Stimulated activated CD4-positive, alpha-beta T cell treated with anti-CD3 and anti-CD28 coated beads, Interleukin-4, amount 100 ng/mL, for 1 hour (primary cell): ENCODE measurements at regions not wholly inside any gene's neighbourhood (a gene's known extent, or its start where the extent isn't known, plus 50 kb on each side); places are given as distances from the start of the nearest gene placed in this dataset.

Experiments used
- DNase-seq: peaks from one replicate; pipeline ENCODE4 v3.0.0-alpha.2; 2020

DNA sequence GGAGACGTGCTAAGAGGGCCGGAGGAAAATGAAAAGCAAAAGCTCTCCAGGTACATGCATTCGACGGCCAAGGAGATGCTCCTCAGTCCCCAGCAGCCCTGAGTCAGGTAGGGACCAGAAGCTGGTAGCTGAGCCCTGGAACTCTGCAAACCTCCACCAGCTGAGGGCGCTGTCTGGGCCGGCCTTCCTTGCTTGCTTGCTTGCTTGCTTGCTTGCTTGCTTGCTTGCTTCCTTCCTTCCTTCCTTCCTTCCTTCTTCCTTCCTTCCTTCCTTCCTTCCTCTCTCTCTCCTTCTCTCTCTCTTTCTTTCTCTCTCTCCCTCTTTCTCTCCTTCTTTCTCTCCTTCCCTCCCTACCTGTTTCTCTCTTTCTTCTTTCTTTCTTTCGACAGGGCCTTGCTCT lies 94.6 kb upstream of the RASGRF1 start:
- peak; percentile 24 for DNase-seq

DNA sequence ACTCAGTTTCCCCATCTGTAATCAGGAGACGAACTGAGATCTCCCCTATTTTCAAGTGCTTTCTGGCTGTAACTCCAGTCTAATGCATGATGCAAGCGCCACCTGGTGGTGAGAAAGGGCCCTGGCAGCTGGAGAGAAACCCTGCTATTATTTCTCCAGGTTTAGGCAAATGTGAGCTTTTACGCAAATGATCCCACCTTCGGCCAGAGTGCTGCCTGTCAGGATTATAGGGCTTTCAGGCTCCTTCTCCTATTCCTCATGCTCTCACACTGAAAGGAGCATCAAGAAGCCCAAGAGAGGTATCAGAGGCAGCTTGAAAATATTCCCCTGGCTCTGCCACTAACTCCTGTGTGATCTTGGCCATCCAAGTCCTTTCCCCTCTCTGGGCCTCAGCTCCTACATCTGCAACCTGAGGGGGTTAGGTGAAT lies 93.9 kb upstream of the RASGRF1 start:
- peak; percentile 68 for DNase-seq

DNA sequence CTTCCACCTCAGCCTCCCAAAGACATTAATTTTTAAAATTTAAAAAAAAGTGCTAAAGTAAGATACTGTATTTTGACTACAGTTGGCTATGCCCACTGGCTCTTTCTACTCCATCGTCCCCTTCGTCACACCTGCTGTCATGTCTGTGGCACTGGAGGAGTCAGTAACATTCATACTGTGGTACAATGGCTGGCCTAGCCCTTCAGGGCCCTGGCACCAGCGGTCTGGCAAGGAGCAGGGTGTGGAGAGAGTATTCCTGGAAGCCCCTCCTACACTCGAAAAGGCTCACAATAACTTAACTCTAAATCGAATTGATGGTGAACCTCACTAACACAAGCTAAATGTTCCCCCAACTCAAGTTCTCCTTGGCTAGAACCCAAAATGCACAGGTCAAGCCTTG lies 89.7 kb upstream of the RASGRF1 start:
- DNase-seq, result no peak

DNA sequence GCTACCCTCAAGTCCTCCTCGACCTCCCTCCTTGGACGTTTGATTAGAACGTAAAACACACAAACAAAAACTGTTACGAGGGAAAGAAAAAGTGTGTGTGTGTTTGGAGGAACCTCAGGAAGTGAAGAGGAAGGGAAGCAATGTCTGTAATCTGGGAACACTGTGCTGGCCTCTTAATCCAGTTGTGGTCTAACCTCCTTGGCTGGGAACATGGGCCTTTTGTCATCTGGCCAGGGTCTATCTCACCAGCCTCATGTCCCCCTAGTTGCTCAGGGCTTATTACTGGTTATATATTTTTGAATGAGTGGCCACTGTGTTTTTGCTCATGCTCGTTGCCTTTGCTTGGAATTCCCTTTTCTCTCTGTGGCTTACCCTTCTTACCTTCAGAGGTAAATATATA lies 89.0 kb upstream of the RASGRF1 start:
- DNase-seq, result no peak

DNA sequence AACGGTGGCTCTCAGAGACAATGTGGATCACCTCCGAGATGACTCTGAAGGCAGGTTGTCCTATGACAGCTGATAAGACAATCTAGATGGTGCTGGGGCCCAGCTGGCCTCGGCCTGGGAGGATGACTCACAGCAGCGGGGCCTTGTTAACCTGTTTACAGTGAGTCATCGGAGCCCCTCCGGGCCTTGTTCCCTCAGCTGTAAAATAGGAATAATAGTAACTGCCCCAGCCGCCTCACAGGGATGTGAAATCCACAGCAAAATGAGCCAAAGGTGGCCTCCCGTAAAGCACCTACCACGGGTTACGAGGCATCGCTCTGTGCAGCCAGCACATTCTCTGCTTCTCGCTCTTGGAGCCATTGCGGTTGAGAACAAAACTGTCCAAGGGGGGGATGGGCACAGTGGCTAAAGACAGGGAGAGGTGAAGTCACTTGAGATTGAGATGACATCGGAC lies 88.6 kb upstream of the RASGRF1 start:
- no peak for DNase-seq

DNA sequence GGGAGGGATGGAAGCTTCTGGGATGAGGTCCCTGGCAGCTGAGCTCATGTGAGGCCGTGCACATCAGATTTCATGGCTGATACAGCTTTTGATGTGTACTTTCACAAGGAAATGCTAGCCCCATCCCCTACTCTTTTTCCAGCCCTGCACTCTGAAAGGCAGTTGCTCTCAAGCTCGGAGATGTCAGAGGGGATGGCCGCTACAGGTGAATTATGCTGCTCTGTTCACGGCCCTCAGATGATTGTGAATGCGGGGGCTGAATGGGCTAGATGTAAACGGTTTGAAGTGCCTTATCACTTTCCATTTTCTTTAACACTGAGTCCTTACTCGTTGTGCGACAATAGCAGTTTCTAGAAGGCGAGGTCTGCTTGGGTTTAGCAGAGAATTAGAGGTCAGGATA lies 88.0 kb upstream of the RASGRF1 start:
- no peak for DNase-seq

DNA sequence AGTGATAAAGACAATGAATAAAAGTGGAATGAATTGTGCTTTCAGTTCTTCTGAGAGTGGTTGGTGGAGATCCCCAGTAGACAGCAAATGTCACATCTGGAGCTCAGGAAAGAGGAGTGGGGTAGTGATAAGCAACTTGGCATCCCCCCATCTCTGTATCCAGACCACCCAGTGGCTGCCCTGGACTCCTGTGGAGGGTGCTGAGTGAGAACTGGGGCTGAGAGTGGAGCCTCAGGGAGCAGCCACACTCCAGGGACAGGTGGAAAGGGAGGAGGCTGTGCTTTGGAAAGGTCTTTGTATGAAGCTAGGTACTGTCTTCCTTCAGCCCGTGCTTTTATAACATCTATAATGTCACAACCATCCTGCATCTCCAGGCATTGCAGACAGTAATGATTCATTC lies 85.6 kb upstream of the RASGRF1 start:
- no peak for DNase-seq

DNA sequence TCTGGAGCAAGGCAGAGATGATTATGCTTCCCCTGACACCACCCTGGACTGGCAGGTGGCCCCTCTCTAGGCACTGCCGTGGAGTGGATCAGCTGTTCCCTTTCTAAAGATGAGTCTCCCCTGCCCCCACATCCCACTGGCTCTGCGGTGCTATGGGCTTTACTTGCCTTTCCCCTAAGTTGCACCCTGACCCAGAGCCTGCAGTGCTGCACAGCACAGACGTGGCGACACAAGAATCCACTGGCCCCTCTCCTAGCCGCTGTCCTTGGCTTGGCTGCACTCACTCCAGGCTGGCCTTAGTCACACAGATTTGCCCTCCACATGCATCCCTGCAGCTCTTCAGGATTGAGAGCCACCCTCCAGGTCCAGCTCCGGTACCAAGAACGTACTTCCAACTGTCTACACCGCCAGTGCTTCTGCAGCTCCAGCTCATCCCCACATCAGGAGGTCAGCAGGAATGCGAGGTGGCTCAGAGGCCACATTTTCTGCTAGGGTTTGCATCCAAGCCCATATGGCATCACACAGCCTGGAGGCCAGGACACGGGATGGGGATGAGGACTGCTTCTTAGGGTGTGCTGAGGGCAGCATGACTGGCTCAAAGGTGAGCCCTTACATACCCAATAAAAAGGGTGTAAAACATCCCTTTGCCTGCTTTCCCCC lies 82.4 kb upstream of the RASGRF1 start:
- no peak for DNase-seq

DNA sequence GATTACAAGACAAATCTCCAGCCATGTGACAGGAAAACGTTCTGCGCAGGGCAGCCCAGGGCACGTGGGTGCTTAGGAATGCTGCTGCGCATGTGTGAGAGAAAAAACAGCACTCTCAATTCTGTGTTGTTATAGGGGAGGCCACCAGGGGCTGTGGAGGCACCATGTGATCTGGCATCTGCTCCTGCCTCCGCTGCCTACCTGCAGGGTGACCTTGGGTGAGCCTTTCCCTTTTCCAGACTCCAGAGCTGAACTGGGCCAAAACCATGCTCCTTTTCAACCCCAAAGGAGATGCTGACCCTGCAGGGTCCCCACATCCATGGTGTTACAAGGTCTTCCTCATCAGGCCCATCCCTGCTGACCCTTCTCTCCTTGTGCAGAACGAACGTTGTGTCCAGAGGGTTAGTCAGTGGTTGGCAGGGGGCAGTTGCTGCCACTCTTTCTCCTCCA lies 81.5 kb upstream of the RASGRF1 start:
- no peak for DNase-seq

DNA sequence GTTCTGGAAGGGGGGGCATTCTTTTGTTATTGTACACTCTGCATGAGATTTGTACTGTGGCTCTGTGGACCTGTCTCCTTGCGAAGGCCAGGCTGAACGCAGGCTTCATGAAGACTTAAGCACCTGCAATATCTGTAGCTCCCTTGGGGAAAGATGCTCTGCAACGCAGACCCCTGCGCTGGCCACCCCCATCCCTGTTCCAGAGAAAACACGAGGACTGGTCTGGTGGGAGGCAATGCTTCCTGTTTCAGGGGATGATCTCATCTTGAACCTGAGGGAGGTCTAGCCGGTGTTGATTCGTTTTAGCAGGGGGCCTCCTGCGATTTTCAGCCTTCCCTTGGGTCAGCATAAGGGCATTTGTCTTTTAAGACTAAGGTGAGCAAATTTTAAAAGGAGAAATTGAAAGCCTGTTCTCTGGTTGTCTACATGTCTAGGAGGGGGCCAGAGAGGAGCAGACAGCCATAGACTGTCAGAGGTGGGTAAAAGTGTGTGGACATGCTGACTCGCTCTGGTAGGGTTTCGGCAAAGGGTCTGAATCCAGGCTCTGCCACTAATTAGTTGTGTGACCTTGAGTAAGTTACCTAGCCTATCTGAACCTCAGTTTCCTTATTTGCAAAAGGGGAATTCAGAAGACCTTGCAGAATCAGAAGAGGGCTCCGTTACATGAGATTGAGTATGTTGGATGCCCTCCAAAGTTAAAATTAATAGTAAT lies 80.9 kb upstream of the RASGRF1 start:
- DNase-seq, result no peak

DNA sequence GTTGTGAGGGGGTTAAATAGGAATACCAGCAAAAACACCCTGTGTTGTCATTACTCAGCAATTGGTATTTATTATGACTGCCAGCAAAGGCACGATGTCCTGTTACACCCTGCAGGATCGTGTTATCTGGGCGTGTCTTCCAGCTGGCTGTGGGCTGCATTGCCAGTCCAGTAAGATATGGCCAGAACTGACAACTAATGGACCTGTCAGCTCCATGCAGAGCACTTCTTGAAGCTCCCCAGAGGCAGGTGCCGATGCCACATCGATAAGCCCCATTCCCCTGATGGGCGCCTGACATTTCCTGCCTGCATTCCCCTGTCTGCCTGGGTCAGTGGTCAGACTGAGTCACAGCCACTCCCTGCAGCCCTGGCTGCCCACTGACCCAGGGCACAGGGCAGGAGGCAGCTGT lies 79.7 kb upstream of the RASGRF1 start:
- no peak for DNase-seq

DNA sequence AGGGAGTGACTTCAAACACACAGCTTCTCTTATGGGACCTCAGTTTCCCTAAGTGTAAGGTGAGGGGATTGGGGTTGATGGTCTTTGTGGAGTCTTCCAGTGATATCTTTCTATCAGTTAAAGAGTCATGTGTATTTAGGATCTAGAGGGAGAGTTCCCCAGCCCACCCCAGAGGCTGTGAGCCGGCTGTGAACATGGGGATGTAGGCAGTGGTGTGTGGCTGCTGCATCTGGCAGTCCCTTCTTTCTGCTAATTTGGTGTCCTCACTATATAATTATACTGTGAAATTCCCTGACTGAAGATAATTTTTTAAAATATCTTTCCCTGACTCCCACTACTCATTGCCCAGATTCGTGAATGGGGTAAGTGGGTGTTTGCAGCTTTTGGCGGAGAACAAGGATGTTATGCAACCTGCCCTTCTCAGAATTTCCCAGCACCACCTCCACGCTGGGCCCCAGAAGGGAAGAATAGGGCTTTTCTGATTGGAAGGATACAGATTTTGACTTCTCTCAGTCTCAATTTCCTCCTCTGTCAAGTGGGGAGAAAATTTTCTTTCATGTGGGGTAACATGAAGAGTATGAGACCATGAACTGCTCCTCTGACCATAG lies 79.0 kb upstream of the RASGRF1 start:
- no peak for DNase-seq

DNA sequence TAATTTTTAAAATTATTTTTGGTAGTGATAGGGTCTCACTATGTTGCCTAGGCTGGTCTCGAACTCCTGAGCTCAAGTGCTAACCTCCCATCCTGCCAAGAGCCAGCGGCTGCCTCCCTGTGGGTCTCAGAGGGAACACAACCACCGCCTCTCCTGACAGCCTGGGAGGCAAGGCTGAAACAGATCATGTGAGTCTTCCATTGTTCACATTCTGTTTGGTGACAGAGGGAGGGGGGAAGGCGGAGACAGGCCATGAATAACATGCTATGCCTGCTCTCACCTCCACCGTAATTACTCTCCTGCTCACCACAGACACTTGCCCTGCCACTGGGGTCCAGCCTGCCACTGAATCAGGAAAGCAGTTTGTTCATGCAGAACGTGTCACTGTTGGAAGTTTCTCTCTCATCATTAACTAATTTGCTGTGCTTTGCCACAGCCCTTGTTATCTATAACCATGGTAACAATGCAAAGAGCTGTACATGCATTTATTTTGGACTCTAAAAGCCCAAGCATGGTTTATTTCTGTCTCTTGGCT lies 78.4 kb upstream of the RASGRF1 start:
- no peak for DNase-seq

DNA sequence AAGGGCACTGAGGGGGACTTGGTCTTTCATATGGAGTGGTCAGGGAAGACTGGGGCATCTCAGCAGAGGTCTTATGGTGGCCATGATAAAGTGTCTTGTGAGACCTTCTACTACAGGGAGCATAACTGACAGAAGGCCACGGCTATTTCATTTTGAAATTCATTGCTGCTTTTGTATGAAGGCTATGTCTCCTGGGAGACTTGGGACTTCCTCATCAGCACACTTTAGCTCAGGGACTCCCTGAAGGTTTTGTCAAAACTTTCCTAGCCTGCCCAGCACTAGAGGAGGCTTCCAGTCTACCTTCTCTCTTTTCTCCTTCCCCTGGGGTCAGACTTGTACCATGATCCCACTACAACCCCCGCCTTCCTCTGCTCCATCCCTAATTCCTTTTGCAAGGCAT lies 77.2 kb upstream of the RASGRF1 start:
- DNase-seq, result no peak

DNA sequence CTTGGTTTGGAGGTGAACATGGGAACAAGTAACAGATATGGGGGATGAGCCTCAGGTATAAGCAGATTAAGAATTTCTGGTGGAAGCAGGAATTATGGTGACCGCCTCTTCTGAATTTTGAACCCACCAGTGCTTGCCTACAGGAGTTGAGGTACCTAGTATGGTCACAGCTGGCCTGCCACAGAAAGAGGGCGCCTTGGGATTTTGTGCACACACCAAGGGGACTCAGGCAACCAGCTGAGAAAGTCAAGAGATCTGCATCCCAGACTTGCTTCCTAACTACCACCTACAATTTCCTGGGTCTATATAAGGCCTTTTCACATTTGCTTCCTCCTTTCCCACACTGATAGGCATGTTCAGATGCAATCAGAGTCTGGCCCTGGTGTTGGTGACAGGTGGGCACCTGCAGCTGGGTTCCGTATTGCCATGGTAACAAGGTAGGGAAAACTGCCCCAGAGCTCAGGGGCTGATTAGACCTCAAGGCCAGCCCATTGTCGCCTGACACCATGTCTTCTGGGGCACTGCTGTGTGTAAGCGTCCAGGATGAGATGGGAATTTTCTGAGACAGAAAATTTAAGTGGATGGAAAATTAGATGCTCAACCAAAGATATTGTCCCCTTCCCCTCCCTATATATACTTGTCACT lies 75.9 kb upstream of the RASGRF1 start:
- no peak for DNase-seq

DNA sequence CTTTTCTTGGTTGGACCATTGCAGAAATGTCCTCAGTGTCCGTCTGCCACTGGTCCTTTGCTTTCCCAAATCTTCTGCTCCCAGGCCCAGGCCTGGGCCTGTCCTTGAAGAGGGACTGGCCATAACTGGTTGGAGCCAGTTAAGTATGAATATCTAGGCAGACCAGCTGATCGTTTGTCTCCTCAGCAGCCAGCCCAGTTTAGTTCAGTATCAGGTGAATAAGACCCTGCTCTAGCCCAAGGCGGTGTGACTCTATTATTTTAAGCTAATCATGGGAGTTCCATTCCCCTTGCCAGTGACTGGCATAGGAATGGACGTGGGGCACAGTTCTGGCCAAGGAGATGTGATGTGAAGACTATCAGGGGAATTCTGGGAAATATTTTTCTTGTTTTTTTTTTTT lies 73.9 kb upstream of the RASGRF1 start:
- no peak for DNase-seq

DNA sequence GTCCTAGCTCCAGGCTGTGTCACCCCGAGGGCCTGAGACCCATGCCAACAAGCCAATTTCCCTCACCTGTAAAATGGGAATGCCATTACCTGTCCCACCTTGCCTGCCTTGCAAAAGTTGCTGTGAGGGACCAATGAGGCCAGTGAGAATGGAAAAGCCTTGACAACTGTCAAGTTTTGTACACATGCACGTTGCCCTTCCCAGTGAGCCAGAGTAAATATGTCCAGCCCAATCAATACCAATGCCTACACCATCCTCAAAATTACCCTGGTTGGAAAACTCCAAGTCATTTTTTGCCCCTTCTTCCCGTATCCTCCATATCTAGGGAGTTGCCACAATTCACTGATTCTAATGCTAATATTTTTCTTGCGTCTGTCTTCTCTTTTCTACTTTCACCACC lies 73.5 kb upstream of the RASGRF1 start:
- DNase-seq, result no peak

DNA sequence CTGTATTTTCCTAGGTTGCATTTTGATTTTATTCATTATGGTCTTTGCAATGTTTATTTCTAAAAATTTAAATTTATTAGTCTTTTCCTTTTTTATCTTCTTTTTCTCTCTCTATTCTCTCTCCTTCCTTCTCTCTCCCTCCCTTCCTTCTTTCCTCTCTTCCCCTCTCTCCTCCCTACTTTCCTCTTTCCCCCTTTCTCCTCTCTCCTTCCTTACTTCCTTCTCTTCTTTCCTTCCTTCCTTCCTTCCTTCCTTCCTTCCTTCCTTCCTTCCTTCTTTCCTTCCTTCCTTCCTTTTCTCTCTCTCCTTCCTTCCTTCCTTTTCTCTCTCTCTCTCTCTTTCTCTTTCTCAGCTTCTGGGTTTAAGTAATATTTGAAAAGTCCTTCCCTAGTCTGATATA lies 72.8 kb upstream of the RASGRF1 start:
- DNase-seq, result no peak

DNA sequence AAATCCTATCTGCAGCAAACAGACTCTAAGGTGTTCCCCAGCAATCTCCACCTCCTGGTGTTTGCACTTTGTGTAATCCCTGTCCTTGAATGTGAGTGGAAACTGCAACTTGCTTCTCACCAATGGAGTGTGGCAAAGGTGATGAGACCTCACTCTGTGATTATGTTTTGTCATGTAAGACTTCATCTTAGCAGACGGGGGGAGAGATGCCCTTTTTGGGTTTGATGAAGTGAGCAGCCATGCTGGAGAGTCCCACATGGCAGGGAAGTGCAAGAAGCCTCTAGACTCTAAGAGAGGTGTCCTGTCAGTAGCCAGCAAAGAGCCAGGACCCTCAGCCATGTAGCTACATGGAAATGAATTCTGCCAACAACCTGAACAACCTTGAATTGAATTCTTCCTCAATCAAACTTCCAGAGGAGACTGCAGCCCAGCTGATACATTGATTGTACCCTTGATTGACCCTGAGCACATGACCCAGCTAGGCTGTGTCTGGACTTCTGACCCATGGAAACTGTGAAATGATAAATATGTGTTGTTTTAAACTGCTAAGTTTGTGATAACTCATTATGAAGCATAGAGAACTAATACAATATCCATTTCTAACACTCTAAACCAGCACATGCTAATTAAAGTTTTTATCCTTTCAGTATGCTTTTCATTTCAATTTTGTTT lies 71.4 kb upstream of the RASGRF1 start:
- DNase-seq, result no peak

DNA sequence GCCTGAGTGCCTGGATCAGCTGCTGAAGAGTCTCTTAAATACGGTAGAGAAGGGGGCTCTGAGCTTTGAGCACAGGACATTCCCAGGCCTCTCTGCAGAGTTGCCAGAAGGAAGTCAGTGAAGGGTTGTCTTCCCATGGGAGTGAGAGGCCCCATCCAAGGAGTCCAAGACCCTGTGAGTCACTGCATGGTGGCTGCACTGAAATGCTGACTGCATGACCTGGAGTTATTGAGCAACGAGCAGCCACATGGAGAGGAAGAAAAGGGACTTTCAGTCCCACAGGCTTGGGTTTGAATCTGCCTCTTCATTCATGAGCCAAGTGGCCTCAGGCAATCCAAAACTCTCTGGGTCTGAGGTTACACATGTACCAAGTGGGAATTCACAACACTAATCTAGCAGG lies 69.6 kb upstream of the RASGRF1 start:
- no peak for DNase-seq

DNA sequence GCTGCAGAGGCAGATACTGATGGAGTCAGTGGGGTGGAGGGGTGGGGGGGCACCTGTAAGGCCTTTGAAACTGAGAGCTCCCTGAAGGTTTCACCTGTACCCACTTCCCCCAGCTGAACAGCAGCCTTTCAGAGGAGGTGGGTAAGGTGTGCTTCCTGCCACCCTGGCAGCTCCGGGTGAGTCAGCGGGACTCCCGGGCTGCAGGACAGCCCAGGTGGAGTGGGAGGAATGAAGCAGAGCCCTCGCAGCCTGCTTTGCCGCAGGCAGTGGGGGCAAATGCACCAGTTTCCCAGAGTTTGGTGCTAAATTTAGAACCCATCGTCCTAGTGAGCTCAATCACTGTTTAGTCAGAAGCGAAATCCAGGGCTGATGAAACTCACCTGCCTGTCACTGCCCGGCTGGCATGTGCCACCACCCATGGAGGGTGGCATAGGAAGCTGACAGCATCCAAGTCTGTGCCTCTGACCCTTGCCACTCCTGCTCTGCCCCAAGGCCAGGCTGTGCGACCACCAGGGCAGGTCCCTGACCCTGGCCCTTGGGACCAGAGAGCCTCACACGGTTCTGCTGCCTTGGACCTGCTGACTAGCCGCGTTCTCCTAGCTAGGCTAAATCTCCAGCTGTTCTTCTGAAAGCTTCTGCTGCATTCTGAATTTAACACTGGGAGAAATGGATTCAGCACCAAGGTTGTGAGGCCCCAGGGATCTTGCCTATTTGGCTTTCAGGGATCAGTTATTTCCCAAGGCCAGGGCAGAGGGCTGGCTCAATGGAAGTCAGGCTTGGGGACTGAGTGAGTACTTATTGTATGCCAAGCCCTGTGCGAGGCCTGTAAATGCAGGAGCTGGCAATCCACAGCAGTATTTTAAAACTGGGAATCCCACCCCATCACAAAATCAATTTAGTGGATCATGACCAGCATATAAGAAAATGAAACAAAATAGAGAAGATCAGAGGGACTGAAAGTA lies 67.3 kb upstream of the RASGRF1 start:
- DNase-seq, result no peak
